ENCODE measurements at regions not wholly inside any gene's neighbourhood (a gene's known extent, or its start where the extent isn't known, plus 50 kb on each side); places are given as distances from the start of the nearest gene placed in this dataset.

GRCh38 chr3:34260271-34261000 lies 462.0 kb downstream of the PDCD6IP start:
- DNase-seq = no peak

- DNase-seq = no peak
Observed at GRCh38 chr3:34261001-34261385, 462.6 kb downstream of the PDCD6IP start.

- DNase-seq = peak; percentile 18
Observed at GRCh38 chr3:34263101-34263621, 464.7 kb downstream of the PDCD6IP start.

- no peak for DNase-seq
Observed at GRCh38 chr3:34264337-34265041, 466.1 kb downstream of the PDCD6IP start.

DNA sequence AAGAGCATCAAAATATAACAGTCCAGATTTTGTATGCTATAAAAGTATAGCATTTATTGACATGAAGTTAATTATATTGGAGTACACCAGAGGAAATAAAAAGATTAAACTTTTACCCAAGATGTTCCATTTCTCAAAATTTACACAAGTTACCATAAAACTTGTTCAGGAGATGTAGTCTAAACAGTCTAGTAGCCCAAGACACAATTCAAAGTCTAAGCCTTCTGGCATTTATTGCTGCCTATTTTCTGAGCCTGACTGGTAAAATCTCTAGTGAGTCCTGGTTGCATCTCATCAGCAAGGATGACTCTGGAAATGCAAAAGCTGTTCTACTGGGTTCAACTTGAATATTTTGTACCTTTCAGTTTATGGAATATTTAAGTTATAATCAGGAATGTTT lies 468.7 kb downstream of the PDCD6IP start:
- no peak for DNase-seq

- no peak for DNase-seq
Observed at GRCh38 chr3:34268032-34268709, 469.7 kb downstream of the PDCD6IP start.

GRCh38 chr3:34275811-34276210 lies 477.4 kb downstream of the PDCD6IP start:
- no peak for DNase-seq

DNA sequence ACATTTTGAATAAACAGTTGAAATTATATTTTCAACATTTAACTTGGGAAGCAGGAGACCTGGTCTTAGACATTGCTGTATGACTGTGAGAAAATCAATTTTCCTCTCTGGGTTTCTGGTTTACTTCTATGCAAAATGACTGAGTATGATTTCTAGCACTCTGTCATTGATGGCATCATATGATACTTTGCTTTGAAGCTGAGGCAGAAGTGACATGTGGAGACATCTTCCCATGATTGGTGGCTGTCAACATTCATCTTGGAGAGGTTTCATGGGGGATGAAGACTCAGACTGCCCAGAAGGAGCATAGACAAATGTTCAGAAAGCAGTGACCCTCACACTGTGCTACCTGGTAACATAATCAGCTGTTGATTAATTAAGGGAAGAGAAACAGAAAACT lies 477.9 kb downstream of the PDCD6IP start:
- no peak for DNase-seq

DNA sequence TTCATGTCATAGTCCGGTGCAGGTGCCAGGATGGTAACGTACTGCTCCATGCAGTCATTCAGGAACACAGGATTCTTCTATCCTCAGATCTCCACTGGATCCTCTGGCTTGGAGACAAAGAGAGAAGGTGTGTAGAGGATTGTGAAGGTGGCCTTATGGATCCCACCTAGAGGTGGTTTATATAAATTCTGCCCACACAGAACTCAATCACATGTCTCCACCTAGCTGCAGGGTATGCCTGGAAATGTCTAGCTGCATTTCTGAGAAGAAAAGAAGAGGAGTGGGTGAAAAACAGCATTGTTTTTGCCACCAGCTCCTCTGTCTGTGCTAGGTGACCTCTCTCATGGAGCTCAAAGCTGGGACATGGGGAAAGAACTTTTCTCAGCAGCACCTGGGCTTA lies 478.7 kb downstream of the PDCD6IP start:
- no peak for DNase-seq

DNA sequence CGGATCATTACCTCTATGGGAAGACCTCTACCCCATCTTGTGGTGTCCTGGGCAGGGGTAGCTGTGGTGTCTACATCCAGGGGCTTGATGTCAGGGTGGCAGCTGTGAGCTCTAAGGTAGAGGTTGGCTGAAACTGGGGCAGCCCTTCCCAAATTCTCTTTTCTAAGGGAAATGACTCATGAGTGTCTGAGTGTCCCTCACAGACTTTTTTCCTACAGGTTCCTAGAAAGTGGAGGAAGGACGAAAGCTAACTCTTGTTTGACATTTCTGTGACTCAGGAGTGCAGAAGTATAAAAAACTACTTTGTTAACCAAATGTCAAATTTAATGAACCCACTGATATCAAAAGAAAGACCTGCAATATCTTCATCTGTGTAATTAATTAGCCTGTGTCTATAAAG lies 481.5 kb downstream of the PDCD6IP start:
- no peak for DNase-seq

- no peak for DNase-seq
Observed at GRCh38 chr3:34283751-34284150, 485.3 kb downstream of the PDCD6IP start.

DNA sequence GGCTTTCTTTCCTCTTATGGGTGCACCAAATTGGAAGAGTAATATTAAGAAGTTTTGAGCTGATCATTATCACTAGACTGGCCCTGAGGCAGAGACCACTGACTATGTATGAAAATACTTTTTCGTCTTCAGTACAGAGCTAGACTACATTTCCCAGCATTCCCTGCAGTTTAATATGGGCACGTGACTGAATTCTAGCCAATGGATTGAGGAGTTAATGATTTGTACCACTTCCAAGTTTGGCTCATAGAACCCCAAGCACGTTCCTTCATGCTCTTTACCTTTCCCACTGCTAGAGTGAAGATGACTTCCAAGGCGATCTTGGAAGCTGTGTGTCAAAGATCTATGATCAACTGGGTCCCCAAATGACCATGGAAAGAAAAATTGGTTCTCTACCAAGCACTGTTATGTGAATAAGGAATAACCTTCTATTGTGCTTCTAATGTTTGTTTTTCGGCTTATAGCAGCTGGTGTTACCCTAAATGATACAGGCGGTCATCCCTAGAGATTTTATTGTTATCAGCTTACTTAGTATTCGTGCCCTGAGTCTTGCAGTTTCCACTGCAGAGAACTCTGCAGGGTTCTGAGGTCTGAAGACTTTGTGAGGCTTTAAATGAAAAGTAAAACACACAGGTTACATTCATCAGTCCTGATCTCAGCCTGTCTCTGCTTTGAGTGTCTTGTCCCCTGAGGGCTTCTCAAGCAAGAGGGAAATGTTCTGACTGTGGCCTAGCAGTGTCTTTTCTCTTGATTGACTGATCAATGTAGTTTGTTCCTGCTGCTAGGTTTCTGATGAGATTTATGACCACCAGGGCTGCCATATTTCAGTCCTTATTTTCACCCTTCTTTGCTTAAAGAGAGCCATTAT lies 486.8 kb downstream of the PDCD6IP start:
- no peak for DNase-seq

- DNase-seq = no peak
Observed at GRCh38 chr3:34285827-34286188, 487.4 kb downstream of the PDCD6IP start.

DNA sequence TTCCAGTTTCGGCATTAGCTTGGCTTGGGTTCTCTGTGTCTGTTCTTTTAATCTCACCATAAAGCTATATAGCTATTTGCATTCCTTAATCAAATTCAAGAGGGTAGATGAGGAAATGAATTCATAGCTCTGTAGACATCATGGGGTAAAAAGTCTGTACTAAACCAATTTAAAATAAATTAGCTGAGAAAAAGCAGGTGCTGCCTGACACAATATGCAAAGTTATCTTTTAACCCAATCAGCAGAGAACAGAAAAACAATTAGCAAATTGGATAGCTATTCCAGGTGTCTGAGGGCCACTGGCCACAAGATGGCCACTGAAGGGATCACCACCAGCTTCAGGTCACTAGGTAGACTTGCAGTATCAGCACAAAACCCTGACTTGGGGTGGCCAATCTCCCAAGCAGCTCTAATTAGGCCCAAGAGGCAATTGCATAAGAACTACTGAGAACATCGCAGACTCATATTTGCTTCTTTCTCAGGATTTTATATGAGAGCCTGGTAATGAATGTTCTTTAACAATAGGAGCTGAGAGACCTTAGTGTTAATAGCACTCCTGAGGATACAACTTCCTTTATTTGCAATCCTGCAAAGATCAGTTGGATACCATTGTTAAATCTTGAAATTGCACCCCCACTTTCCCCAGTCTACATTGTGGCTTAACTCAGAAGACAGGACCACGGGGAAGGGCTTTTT lies 494.3 kb downstream of the PDCD6IP start:
- DNase-seq = peak; percentile 6

DNA sequence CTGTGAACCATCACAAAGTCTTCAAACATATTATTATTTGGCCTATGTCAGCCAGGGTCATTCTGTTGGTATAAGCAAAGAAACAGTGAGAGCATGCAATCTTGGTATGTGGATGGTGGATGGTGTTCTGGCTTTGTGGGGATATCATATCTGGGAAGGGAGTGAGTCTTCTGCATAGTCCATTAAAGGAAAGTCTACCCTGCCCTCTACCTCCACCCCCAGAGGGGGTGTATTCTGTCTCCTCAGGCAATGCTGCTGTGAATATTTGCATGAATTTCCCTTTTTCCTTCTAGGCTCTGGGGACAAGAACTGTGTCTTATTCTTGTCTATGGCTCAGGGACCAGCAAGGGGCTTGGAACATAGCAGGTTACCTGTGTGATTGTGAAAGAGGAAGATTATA lies 495.8 kb downstream of the PDCD6IP start:
- DNase-seq = peak; percentile 25

DNA sequence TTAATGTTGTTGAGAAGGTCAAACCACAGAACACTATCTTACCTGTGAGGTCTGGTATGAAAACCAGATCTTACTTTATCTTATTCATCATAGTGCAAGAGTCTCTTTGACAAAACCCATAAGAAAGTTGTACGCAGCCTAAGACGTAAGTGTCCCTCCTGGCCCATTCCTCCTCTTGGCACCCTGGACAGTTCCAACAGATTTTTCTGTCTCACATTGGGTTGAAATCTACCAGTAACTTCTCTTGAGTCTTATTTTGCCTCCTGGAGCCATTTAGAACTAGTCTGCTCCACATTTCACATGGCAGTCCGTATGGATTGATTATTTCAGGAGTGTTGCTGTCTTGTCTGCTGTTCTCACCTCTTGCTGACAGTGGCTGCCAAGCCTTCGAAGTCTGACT lies 498.4 kb downstream of the PDCD6IP start:
- no peak for DNase-seq

GRCh38 chr3:34298653-34299052 lies 500.2 kb downstream of the PDCD6IP start:
- DNase-seq = no peak

GRCh38 chr3:34300621-34301020 lies 502.2 kb downstream of the PDCD6IP start:
- DNase-seq = no peak

- no peak for DNase-seq
Observed at GRCh38 chr3:34301313-34301712, 502.9 kb downstream of the PDCD6IP start.

GRCh38 chr3:34305266-34305665 lies 506.8 kb downstream of the PDCD6IP start:
- no peak for DNase-seq

- no peak for DNase-seq
Observed at GRCh38 chr3:34312684-34313083, 514.3 kb downstream of the PDCD6IP start.

DNA sequence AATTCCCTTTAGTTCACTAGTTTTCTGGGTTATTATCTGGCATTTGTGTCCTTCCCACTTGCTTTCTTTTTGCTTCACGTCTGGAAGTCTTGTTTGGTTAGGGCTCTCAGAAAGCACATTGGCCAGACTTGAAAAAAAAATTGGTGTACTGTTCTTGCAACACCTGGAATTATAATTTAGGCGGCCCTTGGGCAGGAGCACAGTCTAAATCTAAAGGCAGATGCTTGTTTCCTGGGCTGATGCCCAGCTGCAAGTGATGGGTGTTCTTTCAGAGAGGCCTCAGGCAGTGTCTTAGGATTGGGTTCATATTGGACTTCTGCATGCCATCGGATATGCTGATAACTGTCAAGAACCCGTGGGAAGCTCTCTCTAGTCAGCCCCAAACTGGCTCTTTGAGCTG lies 521.5 kb downstream of the PDCD6IP start:
- DNase-seq = no peak
